NB4 (cell line): ENCODE measurements at regions not wholly inside any gene's neighbourhood (a gene's known extent, or its start where the extent isn't known, plus 50 kb on each side); places are given as distances from the start of the nearest gene placed in this dataset.
"Not testable (repeated sequence)": the region's sequence is repeated elsewhere in the genome, so short reads cannot be mapped to it uniquely, and the experiment has no call there.

Experiments
- DNase-seq: peaks from one replicate; pipeline ENCODE4 v3.0.0; 2010; ENCODE audit warnings: low read depth
- H3K4me3 ChIP-seq: one replicate; pipeline ENCODE4 v1.5.1; 2011; ENCODE audit warnings: mild to moderate bottlenecking, low read depth, low read length, moderate library complexity
- CTCF ChIP-seq: IDR thresholded peaks from one replicate; pipeline ENCODE4 v1.5.1; 2012; ENCODE audit warnings: low read depth, low read length
- MYC ChIP-seq: IDR thresholded peaks from 2 replicates; pipeline ENCODE4 v1.6.1; 2011; ENCODE audit warnings: low read depth, low read length
- POLR2A ChIP-seq: IDR thresholded peaks from 2 replicates; pipeline ENCODE4 v1.6.1; 2011; ENCODE audit warnings: mild to moderate bottlenecking; ENCODE audit not compliant: insufficient read length; ENCODE audit errors: extremely low read depth
- TF ChIP-seq, protein P1 (sequence below): IDR thresholded peaks from 2 replicates; pipeline ENCODE4 v1.6.1; 2011; ENCODE audit warnings: low read depth, low read length

- H3K4me3 ChIP-seq: no peak overlapping the region
- DNase-seq: no peak
- TF ChIP-seq CTCF (no peak), MYC (no peak), POLR2A (no peak)
- TF ChIP-seq, protein P1, sequence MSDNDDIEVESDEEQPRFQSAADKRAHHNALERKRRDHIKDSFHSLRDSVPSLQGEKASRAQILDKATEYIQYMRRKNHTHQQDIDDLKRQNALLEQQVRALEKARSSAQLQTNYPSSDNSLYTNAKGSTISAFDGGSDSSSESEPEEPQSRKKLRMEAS: no peak
These were observed 134.7 kb downstream of the KCNJ12 start for GRCh38 chr17:21510686-21511362.

GRCh38 chr17:21511363-21512195 is 135.4 kb downstream of the KCNJ12 start:
- TF ChIP-seq POLR2A (no peak), CTCF (peak; percentile 55)
- DNase-seq: peak; percentile 78
- H3K4me3 ChIP-seq: no peak overlapping the region

- DNase-seq: no peak
- TF ChIP-seq, protein P1: no peak
- no peak for TF ChIP-seq MYC
- no peak for TF ChIP-seq POLR2A
- no peak for TF ChIP-seq CTCF
- H3K4me3 ChIP-seq: no peak overlapping the region
These were observed 136.3 kb downstream of the KCNJ12 start for GRCh38 chr17:21512307-21513011.

- TF ChIP-seq CTCF (peak; percentile 55), MYC (no peak)
- TF ChIP-seq, protein P1: no peak
- DNase-seq: peak; percentile 81
- H3K4me3 ChIP-seq: no peak overlapping the region
These were observed 136.9 kb downstream of the KCNJ12 start for GRCh38 chr17:21513012-21513570.

GRCh38 chr17:21514567-21514966 is 138.4 kb downstream of the KCNJ12 start:
- not testable (repeated sequence) for DNase-seq, H3K4me3 ChIP-seq
